ENCODE measurements at regions not wholly inside any gene's neighbourhood (a gene's known extent, or its start where the extent isn't known, plus 50 kb on each side); places are given as distances from the start of the nearest gene placed in this dataset.

- no peak overlapping the region for H3K4me3 ChIP-seq (ENCODE audit: low read depth, low read length)
- no peaks in the 10 kb centered on the region for H3K27me3 ChIP-seq (ENCODE audit: control insufficient read depth, insufficient read depth, low read length)
These were observed 754.7 kb downstream of the KCTD8 start for GRCh38 chr4:43693876-43694275.

GRCh38 chr4:43709443-43709842 lies 739.2 kb downstream of the KCTD8 start:
- Histone ChIP-seq H3K27me3 (ENCODE audit: control insufficient read depth, insufficient read depth, low read length) (no peaks in the 10 kb centered on the region), H3K4me3 (ENCODE audit: low read depth, low read length) (no peak overlapping the region), H3K9ac (no peak overlapping the region), H3K9me3 (ENCODE audit: control insufficient read depth, low read length) (peaks cover 3% of the 10 kb centered on the region), H3K79me2 (no peaks in the 10 kb centered on the region), H3K4me1 (no peaks in the 10 kb centered on the region), H3K4me2 (ENCODE audit: low read length) (no peak overlapping the region), H2AFZ (no peak overlapping the region), H3K27ac (no peak overlapping the region), H3K36me3 (ENCODE audit: control insufficient read depth, insufficient read depth, low read length) (no peaks in the 10 kb centered on the region)
- no peak for TF ChIP-seq CTCF (IDR thresholded peaks at IDR 0.05)

More at GRCh38 chr4:43693876-43694275, 754.7 kb downstream of the KCTD8 start:
- Histone ChIP-seq H3K79me2 (no peaks in the 10 kb centered on the region), H3K36me3 (ENCODE audit: control insufficient read depth, insufficient read depth, low read length) (no peaks in the 10 kb centered on the region), H3K9ac (no peak overlapping the region), H3K4me2 (ENCODE audit: low read length) (no peak overlapping the region), H2AFZ (no peak overlapping the region), H3K9me3 (ENCODE audit: control insufficient read depth, low read length) (no peaks in the 10 kb centered on the region), H3K4me1 (no peaks in the 10 kb centered on the region), H3K27ac (no peak overlapping the region)
- no peak for TF ChIP-seq CTCF (IDR thresholded peaks at IDR 0.05)

GRCh38 chr4:43716721-43717395 lies 731.8 kb downstream of the KCTD8 start:
- H3K9ac ChIP-seq = no peak overlapping the region
- H3K36me3 ChIP-seq (ENCODE audit: control insufficient read depth, insufficient read depth, low read length) = no peaks in the 10 kb centered on the region
- H3K4me2 ChIP-seq (ENCODE audit: low read length) = no peak overlapping the region
- no peaks in the 10 kb centered on the region for H3K4me1 ChIP-seq
- no peak for TF ChIP-seq CTCF (IDR thresholded peaks at IDR 0.05)
- H3K4me3 ChIP-seq (ENCODE audit: low read depth, low read length) = no peak overlapping the region
- no peak overlapping the region for H2AFZ ChIP-seq
- no peaks in the 10 kb centered on the region for H3K27me3 ChIP-seq (ENCODE audit: control insufficient read depth, insufficient read depth, low read length)
- no peaks in the 10 kb centered on the region for H3K79me2 ChIP-seq
- H3K27ac ChIP-seq = no peak overlapping the region
- H3K9me3 ChIP-seq (ENCODE audit: control insufficient read depth, low read length) = no peaks in the 10 kb centered on the region

GRCh38 chr4:43718369-43718768 lies 730.2 kb downstream of the KCTD8 start:
- TF ChIP-seq CTCF (IDR thresholded peaks at IDR 0.05) = no peak
- H3K9me3 ChIP-seq (ENCODE audit: control insufficient read depth, low read length) = no peaks in the 10 kb centered on the region
- no peak overlapping the region for H3K9ac ChIP-seq
- H3K4me2 ChIP-seq (ENCODE audit: low read length) = no peak overlapping the region
- no peak overlapping the region for H3K4me3 ChIP-seq (ENCODE audit: low read depth, low read length)
- H3K4me1 ChIP-seq = no peaks in the 10 kb centered on the region
- H3K27ac ChIP-seq = no peak overlapping the region
- no peaks in the 10 kb centered on the region for H3K36me3 ChIP-seq (ENCODE audit: control insufficient read depth, insufficient read depth, low read length)
- no peaks in the 10 kb centered on the region for H3K27me3 ChIP-seq (ENCODE audit: control insufficient read depth, insufficient read depth, low read length)
- H3K79me2 ChIP-seq = no peaks in the 10 kb centered on the region
- H2AFZ ChIP-seq = no peak overlapping the region

GRCh38 chr4:43732829-43733426 lies 715.7 kb downstream of the KCTD8 start:
- no peak for TF ChIP-seq CTCF (IDR thresholded peaks at IDR 0.05)
- H3K9me3 ChIP-seq (ENCODE audit: control insufficient read depth, low read length) = no peaks in the 10 kb centered on the region

More at GRCh38 chr4:43732829-43733426, 715.7 kb downstream of the KCTD8 start:
- Histone ChIP-seq H2AFZ (no peak overlapping the region), H3K4me1 (no peaks in the 10 kb centered on the region), H3K27me3 (ENCODE audit: control insufficient read depth, insufficient read depth, low read length) (no peaks in the 10 kb centered on the region), H3K27ac (no peak overlapping the region), H3K36me3 (ENCODE audit: control insufficient read depth, insufficient read depth, low read length) (no peaks in the 10 kb centered on the region), H3K4me3 (ENCODE audit: low read depth, low read length) (no peak overlapping the region), H3K9ac (no peak overlapping the region), H3K4me2 (ENCODE audit: low read length) (no peak overlapping the region), H3K79me2 (no peaks in the 10 kb centered on the region)

All from parathyroid adenoma (tissue), 2 donors.